HCT116 (cell line): ENCODE measurements at regions not wholly inside any gene's neighbourhood (a gene's known extent, or its start where the extent isn't known, plus 50 kb on each side); places are given as distances from the start of the nearest gene placed in this dataset.

ENCODE experiments used
- ATAC-seq: fragments of 200-7000 bp; cut with Tn5 transposase; 2 replicates; pipeline ENCODE4 v1.9.1; 2020; ENCODE audit warnings: mild to moderate bottlenecking, moderate library complexity
- BruUV-seq: library from RNA; stranded (reverse); fragments of 400-500 nt; replicated peaks from 2 replicates; lab custom pipeline; 2021; lab: Mats Ljungman, UMichigan
- CTCF ChIA-PET: fragments of 300-600 bp; sonication (Branson Sonifier 250); formaldehyde crosslinking; loops from one replicate; lab custom pipeline; 2021; ENCODE audit warnings: antibody characterized with exemption; lab: Charles Lee
- POLR2A ChIA-PET: fragments of 300-600, 350-600 bp; sonication (Branson Sonifier 250); formaldehyde crosslinking; loops from one replicate; lab custom pipeline; 2021; ENCODE audit warnings: antibody characterized with exemption; lab: Charles Lee
- RAD21 ChIA-PET, 2 experiments: fragments of 300-600 bp; sonication (Branson Sonifier 250); formaldehyde crosslinking; loops; one replicate each; lab custom pipeline; 2023; ENCODE audit warnings: low total read pairs in 2 of 2; ENCODE audit not compliant: uncharacterized antibody in 2 of 2, unreplicated experiment in 2 of 2, low non-redundant PET in 1 of 2; lab: Charles Lee
- DNase-seq: peaks from one replicate; pipeline ENCODE4 v3.0.0-alpha.2; 2010; ENCODE audit warnings: low read depth, low spot score
- H2AFZ ChIP-seq: fragments of 200-600 bp; shearing (Covaris generic), sonication (generic); 2 replicates; pipeline ENCODE4 v1.6.1; 2017; ENCODE audit warnings: low read depth, mixed run types, mixed read lengths, antibody characterized with exemption, low read length; ENCODE audit not compliant: poor library complexity, severe bottlenecking
- H3K27ac ChIP-seq: 2 replicates; pipeline ENCODE4 v1.5.1; 2012; ENCODE audit warnings: low read depth, low read length
- H3K27me3 ChIP-seq: fragments of 200-600 bp; sonication (generic); 2 replicates; pipeline ENCODE4 v1.6.1; 2016; ENCODE audit warnings: mixed run types, low read length, mixed read lengths; ENCODE audit not compliant: insufficient read depth
- H3K36me3 ChIP-seq, 2 experiments: fragments of 200-500 bp in 1 of 2; fragments of 200-600 bp in 1 of 2; sonication (Bioruptor generic) in 1 of 2; sonication (generic) in 1 of 2; 2 replicates each; pipeline versions ENCODE4 v1.5.1 to v1.6.1; 2014 to 2016; ENCODE audit warnings: low read length in 2 of 2, inconsistent platforms in 1 of 2, mixed read lengths in 1 of 2, mixed run types in 1 of 2; ENCODE audit not compliant: insufficient read depth in 2 of 2, control insufficient read depth in 1 of 2
- H3K4me1 ChIP-seq, 2 experiments: fragments of 200-600 bp in 1 of 2; sonication (generic) in 1 of 2; 2 replicates each; pipeline versions ENCODE4 v1.5.1 to v1.6.1; 2012 to 2017; ENCODE audit warnings: low read length in 2 of 2, inconsistent platforms in 1 of 2, mild to moderate bottlenecking in 1 of 2, mixed read lengths in 1 of 2, mixed run types in 1 of 2, moderate library complexity in 1 of 2; ENCODE audit not compliant: insufficient read depth in 2 of 2, control insufficient read depth in 1 of 2
- H3K4me2 ChIP-seq: fragments of 200-600 bp; sonication (generic); 2 replicates; pipeline ENCODE4 v1.6.1; 2017; ENCODE audit warnings: mixed run types, low read length, mixed read lengths
- H3K4me3 ChIP-seq, 2 experiments: fragments of 200-600 bp in 1 of 2; sonication (generic) in 1 of 2; replicated peaks in 1 of 2; 2 replicates each; pipeline ENCODE4 v1.5.1; 2011 to 2016; ENCODE audit warnings: low read length in 2 of 2, control low read depth in 1 of 2, low read depth in 1 of 2, mild to moderate bottlenecking in 1 of 2, mixed read lengths in 1 of 2, mixed run types in 1 of 2
- H3K79me2 ChIP-seq: fragments of 200-600 bp; sonication (generic); 2 replicates; pipeline ENCODE4 v1.6.1; 2017; ENCODE audit warnings: mild to moderate bottlenecking, mixed run types, low read length, moderate library complexity, mixed read lengths; ENCODE audit not compliant: insufficient read depth
- H3K9ac ChIP-seq: fragments of 200-600 bp; sonication (generic); 2 replicates; pipeline ENCODE4 v1.6.1; 2016; ENCODE audit warnings: low read length, mixed read lengths
- H3K9me2 ChIP-seq: fragments of 200-600 bp; sonication (generic), shearing (Covaris generic); 2 replicates; pipeline ENCODE4 v1.6.1; 2017; ENCODE audit warnings: mixed run types, mild to moderate bottlenecking, moderate library complexity; ENCODE audit not compliant: insufficient read depth
- H3K9me3 ChIP-seq, 2 experiments: fragments of 200-500 bp in 1 of 2; fragments of 200-600 bp in 1 of 2; sonication (Bioruptor generic) in 1 of 2; sonication (generic) in 1 of 2; 2 replicates each; pipeline ENCODE4 v1.6.1; 2014 to 2017; ENCODE audit warnings: low read length in 2 of 2, mixed read lengths in 2 of 2, inconsistent platforms in 1 of 2, low read depth in 1 of 2, mild to moderate bottlenecking in 1 of 2, mixed run types in 1 of 2, moderate library complexity in 1 of 2; ENCODE audit not compliant: control insufficient read depth in 1 of 2, insufficient read depth in 1 of 2
- H4K20me1 ChIP-seq: fragments of 200-600 bp; sonication (generic), shearing (Covaris generic); 2 replicates; pipeline ENCODE4 v1.6.1; 2017; ENCODE audit warnings: mixed run types, mild to moderate bottlenecking, moderate library complexity; ENCODE audit not compliant: insufficient read depth
- CBX3 ChIP-seq: IDR thresholded peaks from 2 replicates; pipeline ENCODE4 v1.6.1; 2012; ENCODE audit warnings: low read depth
- CEBPB ChIP-seq: IDR thresholded peaks from 2 replicates; pipeline ENCODE4 v1.6.1; 2012; ENCODE audit warnings: low read depth
- EGR1 ChIP-seq: IDR thresholded peaks from 2 replicates; pipeline ENCODE4 v1.6.1; 2012; ENCODE audit warnings: low read depth
- ELF1 ChIP-seq: IDR thresholded peaks from 2 replicates; pipeline ENCODE4 v1.6.1; 2012; ENCODE audit warnings: low read depth, borderline replicate concordance
- EZH2 ChIP-seq: fragments of 200-600 bp; sonication (generic); IDR thresholded peaks from 2 replicates; pipeline ENCODE4 v1.6.1; 2017; ENCODE audit warnings: antibody characterized with exemption, mixed run types
- EZH2phosphoT487 ChIP-seq: fragments of 200-600 bp; IDR thresholded peaks from 2 replicates; pipeline ENCODE4 v1.6.1; 2018; ENCODE audit warnings: antibody characterized with exemption, borderline replicate concordance
- FOSL1 ChIP-seq: IDR thresholded peaks from 2 replicates; pipeline ENCODE4 v1.6.1; 2012; ENCODE audit warnings: low read depth
- JUND ChIP-seq: IDR thresholded peaks from 2 replicates; pipeline ENCODE4 v1.6.1; 2012
- RAD21 ChIP-seq: IDR thresholded peaks from 2 replicates; pipeline ENCODE4 v1.6.1; 2012; ENCODE audit warnings: low read depth, mild to moderate bottlenecking
- SIN3A ChIP-seq: IDR thresholded peaks from 2 replicates; pipeline ENCODE4 v1.6.1; 2012; ENCODE audit warnings: low read depth
- SP1 ChIP-seq: IDR thresholded peaks from 2 replicates; pipeline ENCODE4 v1.6.1; 2012; ENCODE audit warnings: low read depth
- TCF7L2 ChIP-seq: IDR thresholded peaks from 2 replicates; pipeline ENCODE4 v1.7.0; 2011; ENCODE audit warnings: borderline replicate concordance, inconsistent platforms; ENCODE audit not compliant: insufficient read depth, insufficient read length; ENCODE audit errors: extremely low read depth
- YY1 ChIP-seq: IDR thresholded peaks from 2 replicates; pipeline ENCODE4 v1.6.1; 2011; ENCODE audit warnings: low read length, low read depth, moderate library complexity, mild to moderate bottlenecking; ENCODE audit not compliant: insufficient replicate concordance; ENCODE audit errors: extremely low read depth
- ZFX ChIP-seq: fragments of 450-650 bp; IDR thresholded peaks from 2 replicates; pipeline ENCODE4 v1.6.1; 2017
- ZNF274 ChIP-seq: fragments of 200-500 bp; sonication (Bioruptor generic); IDR thresholded peaks from 2 replicates; pipeline ENCODE4 v1.6.1; 2014; ENCODE audit warnings: mild to moderate bottlenecking, low read depth, low read length, inconsistent platforms
- intact Hi-C: fragments of 100-400 bp; cut with micrococcal nuclease; formaldehyde crosslinking; loops from 2 replicates; pipeline ENCODE4 v1.10.0; 2022
- TF ChIP-seq, protein P1 (sequence below): IDR thresholded peaks from 2 replicates; pipeline ENCODE4 v1.6.1; 2011; ENCODE audit warnings: mild to moderate bottlenecking, low read length, moderate library complexity; ENCODE audit not compliant: insufficient replicate concordance; ENCODE audit errors: extremely low read depth
- TF ChIP-seq, protein P2 (sequence below): IDR thresholded peaks from 2 replicates; pipeline ENCODE4 v1.6.1; 2012; ENCODE audit warnings: low read depth
- TF ChIP-seq, protein P3 (sequence below): IDR thresholded peaks from 2 replicates; pipeline ENCODE4 v1.6.1; 2012
- TF ChIP-seq, protein P4 (sequence below): IDR thresholded peaks from 2 replicates; pipeline ENCODE4 v1.6.1; 2012

DNA sequence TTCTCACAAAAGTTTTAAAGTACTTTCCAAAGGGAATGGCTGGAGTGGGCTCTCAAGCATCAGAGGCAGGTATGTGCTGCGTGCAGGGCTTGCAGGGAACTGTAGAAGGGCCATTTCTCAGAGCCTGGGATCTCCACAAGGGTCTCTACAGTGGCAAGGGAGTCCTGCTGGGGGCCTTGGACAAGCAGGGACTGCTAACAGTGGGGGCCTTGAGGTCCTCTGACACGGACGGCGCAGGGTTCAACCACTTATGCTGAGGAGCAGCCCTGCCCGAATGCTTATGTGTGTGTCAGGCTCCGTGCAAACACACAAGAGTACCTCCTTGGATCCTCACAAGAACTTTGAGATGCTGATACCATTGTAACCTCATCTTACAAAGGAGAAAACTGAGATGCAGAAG is 342.1 kb upstream of the COBL start:
- Histone ChIP-seq H3K9me2 (no peaks in the 10 kb centered on the region), H3K27me3 (peaks cover 1% of the 10 kb centered on the region; the same call in 1 of the 2 replicates), H3K4me3 (no peak overlapping the region), H3K36me3 (no peaks in the 10 kb centered on the region), H3K9ac (no peak overlapping the region), H2AFZ (no peak overlapping the region), H3K4me1 (no peaks in the 10 kb centered on the region), H3K9me3 (no peaks in the 10 kb centered on the region), H3K4me2 (no peak overlapping the region), H4K20me1 (no peaks in the 10 kb centered on the region), H3K27ac (no peak overlapping the region), H3K79me2 (no peaks in the 10 kb centered on the region)
- ChIA-PET POLR2A (no interaction called here), CTCF (no interaction called here), RAD21 (no interaction called here)
- DNase-seq = no peak
- BruUV-seq = no TSS peak
- intact Hi-C loops = no loop called here
- TF ChIP-seq SIN3A (no peak), EGR1 (no peak), CEBPB (no peak), JUND (no peak), ZNF274 (no peak), CBX3 (no peak), RAD21 (no peak), EZH2 (no peak), EZH2phosphoT487 (no peak), SP1 (no peak), ZFX (no peak), TCF7L2 (no peak), YY1 (no peak), FOSL1 (no peak), ELF1 (no peak)
- TF ChIP-seq, protein P1, sequence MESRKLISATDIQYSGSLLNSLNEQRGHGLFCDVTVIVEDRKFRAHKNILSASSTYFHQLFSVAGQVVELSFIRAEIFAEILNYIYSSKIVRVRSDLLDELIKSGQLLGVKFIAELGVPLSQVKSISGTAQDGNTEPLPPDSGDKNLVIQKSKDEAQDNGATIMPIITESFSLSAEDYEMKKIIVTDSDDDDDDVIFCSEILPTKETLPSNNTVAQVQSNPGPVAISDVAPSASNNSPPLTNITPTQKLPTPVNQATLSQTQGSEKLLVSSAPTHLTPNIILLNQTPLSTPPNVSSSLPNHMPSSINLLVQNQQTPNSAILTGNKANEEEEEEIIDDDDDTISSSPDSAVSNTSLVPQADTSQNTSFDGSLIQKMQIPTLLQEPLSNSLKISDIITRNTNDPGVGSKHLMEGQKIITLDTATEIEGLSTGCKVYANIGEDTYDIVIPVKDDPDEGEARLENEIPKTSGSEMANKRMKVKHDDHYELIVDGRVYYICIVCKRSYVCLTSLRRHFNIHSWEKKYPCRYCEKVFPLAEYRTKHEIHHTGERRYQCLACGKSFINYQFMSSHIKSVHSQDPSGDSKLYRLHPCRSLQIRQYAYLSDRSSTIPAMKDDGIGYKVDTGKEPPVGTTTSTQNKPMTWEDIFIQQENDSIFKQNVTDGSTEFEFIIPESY = no peak
- TF ChIP-seq, protein P2, sequence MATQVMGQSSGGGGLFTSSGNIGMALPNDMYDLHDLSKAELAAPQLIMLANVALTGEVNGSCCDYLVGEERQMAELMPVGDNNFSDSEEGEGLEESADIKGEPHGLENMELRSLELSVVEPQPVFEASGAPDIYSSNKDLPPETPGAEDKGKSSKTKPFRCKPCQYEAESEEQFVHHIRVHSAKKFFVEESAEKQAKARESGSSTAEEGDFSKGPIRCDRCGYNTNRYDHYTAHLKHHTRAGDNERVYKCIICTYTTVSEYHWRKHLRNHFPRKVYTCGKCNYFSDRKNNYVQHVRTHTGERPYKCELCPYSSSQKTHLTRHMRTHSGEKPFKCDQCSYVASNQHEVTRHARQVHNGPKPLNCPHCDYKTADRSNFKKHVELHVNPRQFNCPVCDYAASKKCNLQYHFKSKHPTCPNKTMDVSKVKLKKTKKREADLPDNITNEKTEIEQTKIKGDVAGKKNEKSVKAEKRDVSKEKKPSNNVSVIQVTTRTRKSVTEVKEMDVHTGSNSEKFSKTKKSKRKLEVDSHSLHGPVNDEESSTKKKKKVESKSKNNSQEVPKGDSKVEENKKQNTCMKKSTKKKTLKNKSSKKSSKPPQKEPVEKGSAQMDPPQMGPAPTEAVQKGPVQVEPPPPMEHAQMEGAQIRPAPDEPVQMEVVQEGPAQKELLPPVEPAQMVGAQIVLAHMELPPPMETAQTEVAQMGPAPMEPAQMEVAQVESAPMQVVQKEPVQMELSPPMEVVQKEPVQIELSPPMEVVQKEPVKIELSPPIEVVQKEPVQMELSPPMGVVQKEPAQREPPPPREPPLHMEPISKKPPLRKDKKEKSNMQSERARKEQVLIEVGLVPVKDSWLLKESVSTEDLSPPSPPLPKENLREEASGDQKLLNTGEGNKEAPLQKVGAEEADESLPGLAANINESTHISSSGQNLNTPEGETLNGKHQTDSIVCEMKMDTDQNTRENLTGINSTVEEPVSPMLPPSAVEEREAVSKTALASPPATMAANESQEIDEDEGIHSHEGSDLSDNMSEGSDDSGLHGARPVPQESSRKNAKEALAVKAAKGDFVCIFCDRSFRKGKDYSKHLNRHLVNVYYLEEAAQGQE = no peak
- TF ChIP-seq, protein P3, sequence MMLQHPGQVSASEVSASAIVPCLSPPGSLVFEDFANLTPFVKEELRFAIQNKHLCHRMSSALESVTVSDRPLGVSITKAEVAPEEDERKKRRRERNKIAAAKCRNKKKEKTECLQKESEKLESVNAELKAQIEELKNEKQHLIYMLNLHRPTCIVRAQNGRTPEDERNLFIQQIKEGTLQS = no peak
- TF ChIP-seq, protein P4, sequence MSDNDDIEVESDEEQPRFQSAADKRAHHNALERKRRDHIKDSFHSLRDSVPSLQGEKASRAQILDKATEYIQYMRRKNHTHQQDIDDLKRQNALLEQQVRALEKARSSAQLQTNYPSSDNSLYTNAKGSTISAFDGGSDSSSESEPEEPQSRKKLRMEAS = no peak
- no peak for ATAC-seq
